Erythroblast (primary cell): ENCODE measurements at regions not wholly inside any gene's neighbourhood (a gene's known extent, or its start where the extent isn't known, plus 50 kb on each side); places are given as distances from the start of the nearest gene placed in this dataset.

ENCODE experiments used
- GATA1 ChIP-seq: IDR thresholded peaks from 2 replicates; pipeline ENCODE4 v1.6.1; 2011; ENCODE audit warnings: low read depth, mild to moderate bottlenecking, control low read depth, low read length, moderate library complexity
- POLR2A ChIP-seq: IDR thresholded peaks from 2 replicates; pipeline ENCODE4 v1.6.1; 2011; ENCODE audit warnings: mild to moderate bottlenecking, low read length

DNA sequence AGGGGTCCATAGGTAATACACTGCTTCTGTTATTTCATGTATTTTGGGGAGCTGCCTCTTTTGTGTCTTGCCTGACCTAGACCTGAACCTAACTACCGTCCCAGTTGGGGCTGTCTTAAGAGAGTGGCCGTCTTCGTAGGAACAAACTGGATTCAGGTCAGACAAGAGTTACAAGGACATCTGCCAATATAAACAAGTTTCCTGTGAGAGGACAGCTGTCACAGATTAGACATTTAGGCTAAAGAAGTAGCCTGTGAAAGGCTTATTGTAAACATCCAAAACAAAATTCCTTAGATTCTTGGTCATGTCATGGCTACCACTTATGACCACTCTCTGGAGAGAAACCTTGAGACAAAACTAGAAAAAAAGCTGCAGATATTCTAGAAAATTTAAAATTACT lies 797.6 kb upstream of the AADAT start:
- TF ChIP-seq POLR2A (no peak), GATA1 (no peak)
